Heart right ventricle (tissue), 16 donors: ENCODE measurements at regions not wholly inside any gene's neighbourhood (a gene's known extent, or its start where the extent isn't known, plus 50 kb on each side); places are given as distances from the start of the nearest gene placed in this dataset.

ENCODE experiments used
- ATAC-seq, 8 donors: fragments of 200-7000 bp; cut with Tn5 transposase; one replicate each; pipeline ENCODE4 v1.9.1; 2020; ENCODE audit warnings: mild to moderate bottlenecking in 8 of 8, moderate library complexity in 8 of 8, moderate number of reproducible peaks in 1 of 8
- DNase-seq, 2 donors: peaks; one replicate each; pipeline ENCODE4 v3.0.0-alpha.2; 2020
- H3K27ac ChIP-seq, 10 donors: fragments of 200-600 bp; sonication (generic) in 2 of 10; one replicate each; pipeline versions ENCODE4 v1.5.0 to v1.8.0; 2020 to 2022; ENCODE audit warnings: mild to moderate bottlenecking in 3 of 10
- H3K27me3 ChIP-seq, 7 donors: fragments of 200-600 bp; one replicate each; pipeline ENCODE4 v1.8.0; 2021 to 2022; ENCODE audit warnings: mild to moderate bottlenecking in 2 of 7
- H3K36me3 ChIP-seq, 9 donors: fragments of 200-600 bp; sonication (generic) in 1 of 9; one replicate each; pipeline versions ENCODE4 v1.5.0 to v1.8.0; 2020 to 2022; ENCODE audit warnings: mild to moderate bottlenecking in 2 of 9
- H3K4me1 ChIP-seq, 9 donors: fragments of 200-600 bp; sonication (generic) in 1 of 9; one replicate each; pipeline versions ENCODE4 v1.5.0 to v1.8.0; 2020 to 2022; ENCODE audit warnings: mild to moderate bottlenecking in 4 of 9
- H3K4me3 ChIP-seq, 10 donors: fragments of 200-600 bp; sonication (generic) in 2 of 10; one replicate each; pipeline versions ENCODE4 v1.5.0 to v1.8.0; 2020 to 2022; ENCODE audit warnings: mild to moderate bottlenecking in 7 of 10, moderate library complexity in 2 of 10
- H3K9me3 ChIP-seq, 11 donors: fragments of 200-600 bp in 10 of 11; sonication (generic) in 2 of 11; one replicate each; pipeline versions ENCODE4 v1.5.0 to v1.8.0; 2013 to 2022; ENCODE audit warnings: mild to moderate bottlenecking in 2 of 11, control low read depth in 1 of 11, moderate library complexity in 1 of 11
- CTCF ChIP-seq, 9 donors: fragments of 200-600 bp; sonication (generic) in 2 of 9; IDR thresholded peaks; one replicate each; pipeline versions ENCODE4 v1.5.0 to v1.8.0; 2021 to 2022; ENCODE audit warnings: antibody characterized with exemption in 9 of 9, mild to moderate bottlenecking in 5 of 9, moderate library complexity in 1 of 9
- WGBS, 2 donors: extraction: QIAGEN DNeasy Blood & Tissue Kit; methylation state at CpG; one replicate each; pipeline ENCODE4 v1.1.7; 2013; ENCODE audit warnings: inconsistent platforms in 1 of 2; 5-methylcytosine and 5-hydroxymethylcytosine counted together
- intact Hi-C, 10 donors: fragments of 100-400 bp; cut with DNase I; formaldehyde crosslinking; loops; one replicate each; pipeline versions ENCODE4 v1.11.1 to v1.14.2; 2022
- donor health status: Arrhythmogenic right ventricular cardiomyopathy.
- donor health status: ischemic (EF 13 %, LVEDD 7.1; RV severe dilation, severe dysfunction).
- donor health status: healthy with polysubstance abuse.
- donor health status: DM: no; HTN: yes; CAD: no.
- donor health status: DM: no; HTN: no; CAD: no.
- donor health status: ischemic (EF 25% LVEDD 6.9; RV normal size, moderate dysfunction).
- donor health status: ischemic (EF 25% LVEDD 5.7; RV mildly dilated, moderate dysfunction).
- donor health status: healthy.
- donor health status: DM: yes; HTN: yes; CAD: no.
- donor health status: Ischemic cardiomyopathy.
- donor health status: ischemic (EF 35%, LVEDD 5.7; RV mildly dilated, moderate dysfunction).
- donor health status: nonischemic (EF 11% LVEDD 7.7; RV severe dilation, severe dysfunction).
- donor health status: DM: yes; HTN: yes; CAD: no.
- donor health status: PGD.
- donor health status: ischemic (EF 29% LVEDD 5.4; RV normal size, mild dysfunction).
- donor health status: nonischemic (EF 23%, LVEDD 6.1; RV moderate dilation, normal function).

DNA sequence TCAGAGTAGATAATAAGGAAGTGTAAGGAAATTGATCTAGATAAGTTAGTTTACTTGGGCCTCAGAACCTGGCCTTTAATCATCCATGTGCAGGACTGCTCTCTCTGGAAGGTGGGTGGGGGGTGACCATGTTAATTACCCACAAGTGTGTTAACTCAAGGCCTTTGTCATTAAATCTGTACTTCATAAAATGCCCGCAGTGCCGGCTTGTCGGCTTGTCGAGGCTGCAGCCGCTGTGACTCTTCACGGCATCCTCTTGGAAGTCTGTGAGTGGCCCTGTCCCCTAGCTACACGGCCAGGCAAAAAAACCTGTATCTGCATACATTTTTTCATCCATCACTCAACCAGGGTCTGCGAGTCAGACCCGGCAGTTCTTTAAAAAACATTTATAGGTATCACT is 70.9 kb upstream of the ASCC3 start:
- H3K9me3 ChIP-seq, result peaks cover 0 to 23% (median 4%) of the 10 kb centered on the region in 11 donors
- 52 to 60% methylated on average over 9 of the region's 9 CpGs for WGBS, 2 donors
- H3K27me3 ChIP-seq, result no peaks in the 10 kb centered on the region
- intact Hi-C loops, result no loop called here
- ATAC-seq, result no peak
- H3K36me3 ChIP-seq, result no peaks in the 10 kb centered on the region
- no peaks in the 10 kb centered on the region for H3K4me1 ChIP-seq
- DNase-seq, result no peak
- TF ChIP-seq CTCF (IDR thresholded peaks at IDR 0.05), result no peak
- H3K27ac ChIP-seq, result no peak overlapping the region
- H3K4me3 ChIP-seq, result no peak overlapping the region

GRCh38 chr6:100959280-100959679 is 78.2 kb upstream of the ASCC3 start:
- Histone ChIP-seq H3K4me3 (no peak overlapping the region), H3K36me3 (no peaks in the 10 kb centered on the region), H3K4me1 (no peaks in the 10 kb centered on the region), H3K27me3 (no peaks in the 10 kb centered on the region), H3K27ac (no peak overlapping the region), H3K9me3 (no peaks in the 10 kb centered on the region)
- TF ChIP-seq CTCF (IDR thresholded peaks at IDR 0.05), result no peak
- WGBS, 2 donors, result 84 to 90% methylated on average over 3 of the region's 3 CpGs
- ATAC-seq (no peak), DNase-seq (no peak)
- intact Hi-C loops, result no loop called here

- Histone ChIP-seq H3K4me1 (no peaks in the 10 kb centered on the region), H3K27ac (no peak overlapping the region), H3K4me3 (no peak overlapping the region), H3K27me3 (no peaks in the 10 kb centered on the region), H3K9me3 (no peaks in the 10 kb centered on the region), H3K36me3 (no peaks in the 10 kb centered on the region)
- ATAC-seq, result no peak
- WGBS, 2 donors, result 71 to 74% methylated on average over 1 of the region's 1 CpG
- intact Hi-C loops, result no loop called here
- TF ChIP-seq CTCF (IDR thresholded peaks at IDR 0.05), result no peak
- no peak for DNase-seq
Measured at GRCh38 chr6:100962466-100962865, 81.3 kb upstream of the ASCC3 start.

DNA sequence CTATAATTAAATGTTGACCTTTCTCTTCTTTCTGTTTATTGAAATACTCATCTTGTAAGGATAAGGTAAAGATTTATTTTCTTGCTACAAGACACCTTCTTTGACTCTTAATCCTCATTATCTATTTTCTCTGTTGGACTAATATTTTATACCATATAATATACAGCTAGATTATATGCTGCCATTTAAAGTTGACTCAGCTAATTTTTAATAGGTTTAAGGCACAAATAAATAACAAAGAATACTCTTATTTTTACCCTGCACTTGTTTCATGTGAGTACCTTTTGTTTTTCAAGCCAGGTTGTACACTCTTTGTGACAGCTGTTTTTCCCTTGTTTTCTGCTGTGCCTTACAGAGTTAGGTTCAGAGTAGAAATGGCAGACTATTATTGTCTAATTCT is 83.9 kb upstream of the ASCC3 start:
- H3K27ac ChIP-seq, result no peak overlapping the region
- H3K36me3 ChIP-seq, result no peaks in the 10 kb centered on the region
- intact Hi-C loops, result no loop called here
- H3K4me1 ChIP-seq, result no peaks in the 10 kb centered on the region
- TF ChIP-seq CTCF (IDR thresholded peaks at IDR 0.05), result no peak
- no peak for ATAC-seq
- no peak overlapping the region for H3K4me3 ChIP-seq
- peaks cover 0 to 8% (median 0%) of the 10 kb centered on the region in 11 donors for H3K9me3 ChIP-seq
- no peak for DNase-seq
- no peaks in the 10 kb centered on the region for H3K27me3 ChIP-seq

- intact Hi-C loops, result no loop called here
- ATAC-seq (no peak), DNase-seq (no peak)
- TF ChIP-seq CTCF (IDR thresholded peaks at IDR 0.05), result no peak
- Histone ChIP-seq H3K27ac (no peak overlapping the region), H3K27me3 (no peaks in the 10 kb centered on the region), H3K4me3 (no peak overlapping the region), H3K36me3 (no peaks in the 10 kb centered on the region), H3K4me1 (no peaks in the 10 kb centered on the region), H3K9me3 (peaks cover 0 to 20% (median 0%) of the 10 kb centered on the region in 11 donors)
- 88 to 94% methylated on average over 6 of the region's 6 CpGs for WGBS, 2 donors
Measured at GRCh38 chr6:100968949-100969348, 87.8 kb upstream of the ASCC3 start.
